CD8-positive, alpha-beta memory T cell (primary cell): ENCODE measurements at regions not wholly inside any gene's neighbourhood (a gene's known extent, or its start where the extent isn't known, plus 50 kb on each side); places are given as distances from the start of the nearest gene placed in this dataset.

Experiments used
- CTCF ChIA-PET: fragments of 350-600 bp; sonication (Branson Sonifier 250); formaldehyde crosslinking; loops from one replicate; lab custom pipeline; 2021; ENCODE audit warnings: antibody characterized with exemption; lab: Charles Lee
- POLR2A ChIA-PET: fragments of 350-600 bp; sonication (Branson Sonifier 250); formaldehyde crosslinking; loops from one replicate; lab custom pipeline; 2021; ENCODE audit warnings: antibody characterized with exemption; lab: Charles Lee
- DNase-seq, 5 donors: peaks; one replicate each; pipeline versions ENCODE4 v3.0.0 to v3.0.0-alpha.2; 2020 to 2022; ENCODE audit warnings: mixed read lengths in 1 of 5
- H3K27ac ChIP-seq: one replicate; pipeline ENCODE4 v1.7.0; 2013; ENCODE audit warnings: low read depth, mild to moderate bottlenecking, low read length, moderate library complexity
- H3K27me3 ChIP-seq: 2 replicates; pipeline ENCODE4 v1.7.0; 2013; ENCODE audit warnings: low read length, mild to moderate bottlenecking; ENCODE audit not compliant: insufficient read depth, poor library complexity, severe bottlenecking
- H3K36me3 ChIP-seq: 2 replicates; pipeline ENCODE4 v1.7.0; 2013; ENCODE audit warnings: mild to moderate bottlenecking, low read length, moderate library complexity; ENCODE audit not compliant: insufficient read depth
- H3K4me1 ChIP-seq: 2 replicates; pipeline ENCODE4 v1.7.0; 2013; ENCODE audit warnings: mild to moderate bottlenecking, low read length, moderate library complexity; ENCODE audit not compliant: insufficient read depth
- H3K4me3 ChIP-seq: 2 replicates; pipeline ENCODE4 v1.7.0; 2013; ENCODE audit warnings: mild to moderate bottlenecking, low read length
- H3K9me3 ChIP-seq: 2 replicates; pipeline ENCODE4 v1.7.0; 2013; ENCODE audit warnings: mild to moderate bottlenecking, low read length
- H3K27ac Mint-ChIP-seq, 8 donors: one replicate each; pipeline ENCODE4 v1.8.0; 2020 to 2021; ENCODE audit warnings: mixed read lengths in 8 of 8, mild to moderate bottlenecking in 6 of 8, inconsistent platforms in 3 of 8, moderate library complexity in 3 of 8
- H3K27me3 Mint-ChIP-seq, 2 donors: one replicate each; pipeline ENCODE4 v1.8.0; 2020 to 2021; ENCODE audit warnings: mixed read lengths in 2 of 2, mild to moderate bottlenecking in 1 of 2, moderate library complexity in 1 of 2
- H3K36me3 Mint-ChIP-seq, 3 donors: one replicate each; pipeline ENCODE4 v1.8.0; 2020 to 2021; ENCODE audit warnings: mixed read lengths in 3 of 3, inconsistent platforms in 1 of 3, mild to moderate bottlenecking in 1 of 3
- H3K4me1 Mint-ChIP-seq, 3 donors: one replicate each; pipeline ENCODE4 v1.8.0; 2020 to 2021; ENCODE audit warnings: mixed read lengths in 3 of 3, inconsistent platforms in 1 of 3, mild to moderate bottlenecking in 1 of 3
- H3K4me3 Mint-ChIP-seq, 7 donors: one replicate each; pipeline ENCODE4 v1.8.0; 2020 to 2021; ENCODE audit warnings: mixed read lengths in 7 of 7, mild to moderate bottlenecking in 6 of 7, moderate library complexity in 4 of 7, inconsistent platforms in 2 of 7
- H3K9me3 Mint-ChIP-seq, 5 donors: one replicate each; pipeline ENCODE4 v1.8.0; 2020 to 2022; ENCODE audit warnings: mixed read lengths in 5 of 5, mild to moderate bottlenecking in 3 of 5, moderate library complexity in 2 of 5, inconsistent platforms in 1 of 5

DNA sequence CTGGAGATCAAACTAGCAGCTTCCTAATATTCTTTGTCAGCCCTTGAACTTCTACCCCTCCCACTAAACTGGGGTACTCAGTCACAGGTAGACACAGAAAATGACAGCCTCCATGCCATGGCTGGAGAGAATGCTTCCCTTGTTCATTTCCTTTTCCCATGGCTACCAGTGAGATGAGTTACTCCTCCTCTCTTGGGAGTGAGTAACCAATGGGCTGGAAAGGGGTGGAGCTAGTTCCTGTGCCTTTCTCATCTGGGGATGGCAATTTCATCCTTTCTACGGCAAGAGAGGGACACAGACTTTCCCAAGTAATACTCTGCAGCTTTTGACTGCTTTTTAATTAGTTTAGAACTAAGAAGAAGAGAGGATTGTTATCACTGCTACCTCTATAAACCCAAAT, 1045.6 kb upstream of the WWC1 start:
- no peak overlapping the region for H3K4me3 Mint-ChIP-seq
- CTCF ChIA-PET: no interaction called here
- POLR2A ChIA-PET: no interaction called here
- Histone ChIP-seq H3K27me3 (no peaks in the 10 kb centered on the region), H3K4me1 (no peaks in the 10 kb centered on the region), H3K36me3 (no peaks in the 10 kb centered on the region), H3K27ac (no peak overlapping the region), H3K4me3 (no peak overlapping the region), H3K9me3 (no peaks in the 10 kb centered on the region)
- peaks cover 0 to 1% of the 10 kb centered on the region in 2 donors for H3K27me3 Mint-ChIP-seq
- H3K27ac Mint-ChIP-seq: no peak overlapping the region
- no peak for DNase-seq
- H3K4me1 Mint-ChIP-seq: no peaks in the 10 kb centered on the region
- H3K36me3 Mint-ChIP-seq: no peaks in the 10 kb centered on the region
- H3K9me3 Mint-ChIP-seq: peaks cover 0 to 11% (median 9%) of the 10 kb centered on the region in 5 donors

DNA sequence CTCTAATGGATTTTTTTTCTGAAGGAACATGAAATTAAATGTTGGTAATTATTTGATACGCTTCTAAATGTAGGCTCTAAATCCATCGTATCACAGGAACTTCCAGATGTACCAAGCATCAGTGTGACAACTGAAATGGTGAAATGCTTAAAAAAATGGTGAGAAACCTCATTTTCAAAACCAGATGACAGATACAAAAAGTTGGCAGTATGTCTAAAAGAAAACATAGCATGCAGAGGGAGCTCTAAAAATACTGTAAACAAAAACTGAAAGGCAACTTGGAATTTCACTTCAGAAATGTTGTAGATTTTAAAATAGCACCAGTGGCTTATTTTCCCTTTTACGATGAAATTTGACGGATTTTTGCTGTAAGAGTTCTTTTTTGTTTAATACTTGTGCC, 1043.6 kb upstream of the WWC1 start:
- H3K27ac Mint-ChIP-seq: no peak overlapping the region
- peaks cover 0 to 10% (median 5%) of the 10 kb centered on the region in 5 donors for H3K9me3 Mint-ChIP-seq
- H3K27me3 Mint-ChIP-seq: peaks cover 0 to 3% of the 10 kb centered on the region in 2 donors
- no peak for DNase-seq
- ChIA-PET CTCF (no interaction called here), POLR2A (no interaction called here)
- no peaks in the 10 kb centered on the region for H3K27me3 ChIP-seq
- H3K4me1 Mint-ChIP-seq: no peaks in the 10 kb centered on the region
- no peaks in the 10 kb centered on the region for H3K36me3 ChIP-seq
- no peaks in the 10 kb centered on the region for H3K4me1 ChIP-seq
- no peaks in the 10 kb centered on the region for H3K9me3 ChIP-seq
- H3K4me3 ChIP-seq: no peak overlapping the region
- no peak overlapping the region for H3K4me3 Mint-ChIP-seq
- H3K27ac ChIP-seq: no peak overlapping the region
- H3K36me3 Mint-ChIP-seq: no peaks in the 10 kb centered on the region

DNA sequence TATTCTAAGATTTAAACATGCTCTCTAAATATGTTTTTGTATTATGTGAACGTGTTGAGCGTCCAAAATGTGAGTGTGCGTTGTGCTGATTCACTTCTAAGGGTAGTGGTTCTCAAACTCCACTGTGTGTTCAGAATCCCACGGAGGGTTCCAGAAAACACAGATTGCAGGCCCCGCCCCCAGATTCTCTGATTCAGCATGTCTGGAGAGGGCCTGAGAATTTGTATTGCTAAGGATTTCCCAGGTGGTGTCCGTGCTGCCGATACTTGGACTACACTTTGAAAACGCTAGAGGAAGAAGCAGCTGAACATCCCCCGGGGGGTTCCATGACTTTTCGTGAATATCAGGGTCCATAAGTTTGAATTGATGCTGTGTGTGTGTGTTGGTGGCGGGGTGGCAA, 1043.2 kb upstream of the WWC1 start:
- H3K27me3 Mint-ChIP-seq: peaks cover 0 to 3% of the 10 kb centered on the region in 2 donors
- no peak overlapping the region for H3K4me3 Mint-ChIP-seq
- no peaks in the 10 kb centered on the region for H3K36me3 Mint-ChIP-seq
- Histone ChIP-seq H3K4me1 (no peaks in the 10 kb centered on the region), H3K27me3 (no peaks in the 10 kb centered on the region), H3K4me3 (no peak overlapping the region), H3K27ac (no peak overlapping the region), H3K9me3 (no peaks in the 10 kb centered on the region), H3K36me3 (no peaks in the 10 kb centered on the region)
- DNase-seq: no peak
- H3K9me3 Mint-ChIP-seq: peaks cover 0 to 9% (median 4%) of the 10 kb centered on the region in 5 donors
- no peaks in the 10 kb centered on the region for H3K4me1 Mint-ChIP-seq
- H3K27ac Mint-ChIP-seq: no peak overlapping the region
- ChIA-PET POLR2A (no interaction called here), CTCF (no interaction called here)

GRCh38 chr5:167250996-167251395, 1040.4 kb upstream of the WWC1 start:
- H3K36me3 Mint-ChIP-seq: no peaks in the 10 kb centered on the region

DNA sequence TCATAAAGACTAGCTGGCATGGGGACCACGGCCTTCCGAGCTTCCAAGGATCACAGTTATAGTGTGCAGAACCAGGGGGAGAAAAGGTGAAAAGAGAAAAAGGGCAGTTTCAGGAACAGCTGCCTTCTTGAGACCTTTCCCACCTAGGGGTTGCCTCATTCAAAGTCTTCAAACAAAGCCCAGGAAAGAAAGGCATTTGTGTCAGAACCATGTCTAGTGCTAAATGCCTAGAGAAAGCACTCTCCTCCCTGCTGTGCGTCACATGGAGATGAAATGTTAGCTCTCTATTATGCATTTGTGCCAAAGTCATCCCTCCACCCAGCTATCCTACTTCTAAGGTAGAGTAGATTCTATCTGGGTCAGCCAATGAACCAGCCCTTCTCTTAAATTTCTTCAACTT, 1037.3 kb upstream of the WWC1 start:
- Histone ChIP-seq H3K4me1 (no peaks in the 10 kb centered on the region), H3K4me3 (no peak overlapping the region), H3K27ac (no peak overlapping the region), H3K9me3 (no peaks in the 10 kb centered on the region), H3K27me3 (no peaks in the 10 kb centered on the region), H3K36me3 (no peaks in the 10 kb centered on the region)
- Mint-ChIP-seq H3K4me1 (no peaks in the 10 kb centered on the region), H3K27ac (no peak overlapping the region), H3K9me3 (peaks cover 0 to 12% (median 4%) of the 10 kb centered on the region in 5 donors), H3K27me3 (peaks cover 0 to 2% of the 10 kb centered on the region in 2 donors), H3K4me3 (no peak overlapping the region), H3K36me3 (no peaks in the 10 kb centered on the region)
- ChIA-PET CTCF (no interaction called here), POLR2A (no interaction called here)
- DNase-seq: no peak

More at GRCh38 chr5:167250996-167251395, 1040.4 kb upstream of the WWC1 start:
- Mint-ChIP-seq H3K27me3 (peaks cover 0 to 2% of the 10 kb centered on the region in 2 donors), H3K4me1 (no peaks in the 10 kb centered on the region), H3K27ac (no peak overlapping the region), H3K9me3 (peaks cover 0 to 11% (median 3%) of the 10 kb centered on the region in 5 donors), H3K4me3 (no peak overlapping the region)
- H3K27me3 ChIP-seq: no peaks in the 10 kb centered on the region
- H3K36me3 ChIP-seq: no peaks in the 10 kb centered on the region
- H3K27ac ChIP-seq: no peak overlapping the region
- ChIA-PET CTCF (interaction anchor here (0.9 kb wide), 1 partner anchor 14 kb away, joined by 3 read pairs; no protein-coding TSS in a partner anchor), POLR2A (no interaction called here)
- H3K4me3 ChIP-seq: no peak overlapping the region
- no peaks in the 10 kb centered on the region for H3K9me3 ChIP-seq
- H3K4me1 ChIP-seq: no peaks in the 10 kb centered on the region
- DNase-seq: no peak

DNA sequence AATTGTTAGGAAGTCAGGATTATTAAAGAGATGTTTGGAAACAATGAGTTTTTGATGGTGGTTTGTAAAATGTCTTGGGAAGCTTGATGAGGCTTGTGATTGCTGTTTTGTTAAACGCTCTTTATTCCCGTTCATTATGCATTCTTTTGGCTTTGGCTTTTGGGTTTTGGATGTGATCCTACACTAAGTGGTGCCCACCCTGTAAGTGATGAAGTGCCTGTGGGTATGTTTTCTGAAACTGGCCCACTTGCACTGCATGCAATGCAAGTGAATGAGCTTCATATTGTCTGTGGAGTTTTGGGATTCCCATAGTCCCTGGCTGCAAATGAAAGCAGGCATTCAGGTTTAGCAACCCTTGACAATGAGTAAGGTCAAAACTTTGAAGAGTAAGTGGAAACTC, 1035.5 kb upstream of the WWC1 start:
- H3K4me3 Mint-ChIP-seq: no peak overlapping the region
- CTCF ChIA-PET: no interaction called here
- no peak for DNase-seq
- POLR2A ChIA-PET: no interaction called here
- no peaks in the 10 kb centered on the region for H3K27me3 ChIP-seq
- no peaks in the 10 kb centered on the region for H3K4me1 ChIP-seq
- H3K36me3 ChIP-seq: no peaks in the 10 kb centered on the region
- H3K36me3 Mint-ChIP-seq: no peaks in the 10 kb centered on the region
- peaks cover under 1 to 20% (median 7%) of the 10 kb centered on the region in 5 donors for H3K9me3 Mint-ChIP-seq
- H3K27ac Mint-ChIP-seq: no peak overlapping the region
- H3K4me3 ChIP-seq: no peak overlapping the region
- no peaks in the 10 kb centered on the region for H3K4me1 Mint-ChIP-seq
- H3K9me3 ChIP-seq: no peaks in the 10 kb centered on the region
- peaks cover 0 to 2% of the 10 kb centered on the region in 2 donors for H3K27me3 Mint-ChIP-seq
- no peak overlapping the region for H3K27ac ChIP-seq

- no peak overlapping the region for H3K4me3 Mint-ChIP-seq
- Histone ChIP-seq H3K4me1 (no peaks in the 10 kb centered on the region), H3K27ac (no peak overlapping the region), H3K4me3 (no peak overlapping the region), H3K27me3 (no peaks in the 10 kb centered on the region), H3K9me3 (no peaks in the 10 kb centered on the region), H3K36me3 (no peaks in the 10 kb centered on the region)
- peaks cover 5 to 28% (median 11%) of the 10 kb centered on the region in 5 donors for H3K9me3 Mint-ChIP-seq
- ChIA-PET CTCF (no interaction called here), POLR2A (no interaction called here)
- H3K36me3 Mint-ChIP-seq: no peaks in the 10 kb centered on the region
- H3K27me3 Mint-ChIP-seq: no peaks in the 10 kb centered on the region
- H3K4me1 Mint-ChIP-seq: no peaks in the 10 kb centered on the region
- no peak for DNase-seq
- no peak overlapping the region for H3K27ac Mint-ChIP-seq
Measured at GRCh38 chr5:167259806-167260205, 1031.6 kb upstream of the WWC1 start.

DNA sequence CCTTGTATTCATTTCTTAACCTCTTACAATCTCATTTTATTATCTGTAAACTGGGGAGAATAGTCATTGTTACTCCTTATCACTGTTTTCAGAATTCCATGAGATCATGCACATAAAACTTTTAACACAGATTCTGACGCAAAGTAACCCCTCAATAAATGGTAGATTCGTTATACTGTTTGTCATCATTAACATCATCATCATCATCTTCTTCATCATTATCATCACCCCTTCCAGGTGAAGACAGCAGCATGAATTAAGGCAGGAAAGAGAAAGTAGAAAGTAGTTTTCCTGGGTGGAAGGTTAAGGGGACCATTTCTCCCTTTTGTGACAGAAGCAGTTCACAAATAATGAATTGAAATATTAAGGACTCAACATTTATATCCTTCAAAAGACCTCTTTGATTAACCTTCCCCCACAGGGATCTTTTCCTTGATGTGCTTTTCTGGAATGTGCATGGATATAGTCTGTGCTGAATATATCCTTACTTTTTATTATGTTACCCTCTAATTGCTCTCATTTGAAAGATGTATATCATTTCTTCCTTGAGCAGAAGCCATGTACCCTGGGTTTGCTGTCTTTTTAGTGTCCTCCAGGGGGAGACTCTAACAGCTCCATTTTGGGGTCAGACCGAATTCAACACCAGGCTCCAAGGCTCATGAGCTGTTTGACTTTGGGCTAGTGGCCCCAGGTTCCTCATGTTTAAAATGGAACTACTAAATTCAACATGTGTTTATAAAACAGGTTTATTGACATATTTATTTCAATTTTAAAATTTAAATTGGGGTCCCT, 1029.9 kb upstream of the WWC1 start:
- Histone ChIP-seq H3K9me3 (no peaks in the 10 kb centered on the region), H3K36me3 (no peaks in the 10 kb centered on the region), H3K4me3 (no peak overlapping the region), H3K27me3 (no peaks in the 10 kb centered on the region), H3K27ac (no peak overlapping the region), H3K4me1 (no peaks in the 10 kb centered on the region)
- H3K4me3 Mint-ChIP-seq: no peak overlapping the region
- no peak for DNase-seq
- POLR2A ChIA-PET: no interaction called here
- no peaks in the 10 kb centered on the region for H3K4me1 Mint-ChIP-seq
- CTCF ChIA-PET: no interaction called here
- H3K27ac Mint-ChIP-seq: no peak overlapping the region
- peaks cover 5 to 34% (median 11%) of the 10 kb centered on the region in 5 donors for H3K9me3 Mint-ChIP-seq
- no peaks in the 10 kb centered on the region for H3K36me3 Mint-ChIP-seq
- H3K27me3 Mint-ChIP-seq: no peaks in the 10 kb centered on the region
